ENCODE measurements at regions not wholly inside any gene's neighbourhood (a gene's known extent, or its start where the extent isn't known, plus 50 kb on each side); places are given as distances from the start of the nearest gene placed in this dataset.

- TF ChIP-seq EZH2 (IDR thresholded peaks at IDR 0.05) (no peak), EZH2phosphoT487 (IDR thresholded peaks at IDR 0.05) (no peak)
- TF ChIP-seq, protein P1, sequence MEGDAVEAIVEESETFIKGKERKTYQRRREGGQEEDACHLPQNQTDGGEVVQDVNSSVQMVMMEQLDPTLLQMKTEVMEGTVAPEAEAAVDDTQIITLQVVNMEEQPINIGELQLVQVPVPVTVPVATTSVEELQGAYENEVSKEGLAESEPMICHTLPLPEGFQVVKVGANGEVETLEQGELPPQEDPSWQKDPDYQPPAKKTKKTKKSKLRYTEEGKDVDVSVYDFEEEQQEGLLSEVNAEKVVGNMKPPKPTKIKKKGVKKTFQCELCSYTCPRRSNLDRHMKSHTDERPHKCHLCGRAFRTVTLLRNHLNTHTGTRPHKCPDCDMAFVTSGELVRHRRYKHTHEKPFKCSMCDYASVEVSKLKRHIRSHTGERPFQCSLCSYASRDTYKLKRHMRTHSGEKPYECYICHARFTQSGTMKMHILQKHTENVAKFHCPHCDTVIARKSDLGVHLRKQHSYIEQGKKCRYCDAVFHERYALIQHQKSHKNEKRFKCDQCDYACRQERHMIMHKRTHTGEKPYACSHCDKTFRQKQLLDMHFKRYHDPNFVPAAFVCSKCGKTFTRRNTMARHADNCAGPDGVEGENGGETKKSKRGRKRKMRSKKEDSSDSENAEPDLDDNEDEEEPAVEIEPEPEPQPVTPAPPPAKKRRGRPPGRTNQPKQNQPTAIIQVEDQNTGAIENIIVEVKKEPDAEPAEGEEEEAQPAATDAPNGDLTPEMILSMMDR (IDR thresholded peaks at IDR 0.05), result no peak
These were observed 953.5 kb upstream of the MDGA2 start for GRCh38 chr14:48628870-48629269.

Measured in neural progenitor cell (in vitro differentiated cells).